Amniotic stem cell (primary cell): ENCODE measurements at regions not wholly inside any gene's neighbourhood (a gene's known extent, or its start where the extent isn't known, plus 50 kb on each side); places are given as distances from the start of the nearest gene placed in this dataset.

ENCODE experiments used
- DNase-seq: peaks from one replicate; lab custom pipeline; 2025; lab: John Stamatoyannopoulos, UW

GRCh38 chr15:47405365-47406162 lies 311.7 kb upstream of the SEMA6D start:
- DNase-seq = no peak

- no peak for DNase-seq
These were observed 309.6 kb upstream of the SEMA6D start for GRCh38 chr15:47407692-47408091.

- DNase-seq = no peak
These were observed 308.3 kb upstream of the SEMA6D start for GRCh38 chr15:47409038-47409437.

GRCh38 chr15:47409600-47409999 lies 307.7 kb upstream of the SEMA6D start:
- no peak for DNase-seq

GRCh38 chr15:47410247-47410646 lies 307.1 kb upstream of the SEMA6D start:
- DNase-seq = no peak

GRCh38 chr15:47411733-47412132 lies 305.6 kb upstream of the SEMA6D start:
- DNase-seq = no peak

- no peak for DNase-seq
These were observed 305.2 kb upstream of the SEMA6D start for GRCh38 chr15:47412136-47412535.

- DNase-seq = no peak
These were observed 304.5 kb upstream of the SEMA6D start for GRCh38 chr15:47412802-47413201.

- DNase-seq = no peak
These were observed 303.1 kb upstream of the SEMA6D start for GRCh38 chr15:47414207-47414606.

- DNase-seq = no peak
These were observed 301.8 kb upstream of the SEMA6D start for GRCh38 chr15:47415539-47415971.

- no peak for DNase-seq
These were observed 294.2 kb upstream of the SEMA6D start for GRCh38 chr15:47422881-47423665.

- no peak for DNase-seq
These were observed 289.8 kb upstream of the SEMA6D start for GRCh38 chr15:47427463-47427862.

- no peak for DNase-seq
These were observed 287.9 kb upstream of the SEMA6D start for GRCh38 chr15:47429376-47429775.

- peak; percentile 88 for DNase-seq
These were observed 285.8 kb upstream of the SEMA6D start for GRCh38 chr15:47431501-47431900.

- DNase-seq = no peak
These were observed 284.5 kb upstream of the SEMA6D start for GRCh38 chr15:47432826-47433225.

- DNase-seq = no peak
These were observed 282.7 kb upstream of the SEMA6D start for GRCh38 chr15:47434596-47434995.

GRCh38 chr15:47437491-47437890 lies 279.8 kb upstream of the SEMA6D start:
- no peak for DNase-seq

- no peak for DNase-seq
These were observed 277.9 kb upstream of the SEMA6D start for GRCh38 chr15:47439146-47440111.

- DNase-seq = no peak
These were observed 274.9 kb upstream of the SEMA6D start for GRCh38 chr15:47442371-47442770.

GRCh38 chr15:47443839-47444238 lies 273.5 kb upstream of the SEMA6D start:
- DNase-seq = no peak

- DNase-seq = no peak
These were observed 271.4 kb upstream of the SEMA6D start for GRCh38 chr15:47445723-47446392.
